Frontal cortex (tissue), 3 donors: ENCODE measurements at regions not wholly inside any gene's neighbourhood (a gene's known extent, or its start where the extent isn't known, plus 50 kb on each side); places are given as distances from the start of the nearest gene placed in this dataset.

Experiments
- DNase-seq, 2 donors: peaks; one replicate each; pipeline ENCODE4 v3.0.0; 2012; ENCODE audit warnings: low spot score in 2 of 2
- FAIRE-seq: peaks from 2 replicates; lab custom pipeline; 2012; peaks lifted over from hg19 to GRCh38; lab: Jason Lieb, UNC
- donor health status: control.
- donor health status: control.
- donor health status: control.

- FAIRE-seq (no peak), DNase-seq (no peak)
Measured at GRCh38 chr4:123848606-123849005, 452.0 kb downstream of the SPRY1 start.

GRCh38 chr4:123849495-123849894 is 452.9 kb downstream of the SPRY1 start:
- DNase-seq (no peak), FAIRE-seq (no peak)

GRCh38 chr4:123851521-123851920 is 454.9 kb downstream of the SPRY1 start:
- DNase-seq (no peak), FAIRE-seq (no peak)

- FAIRE-seq: no peak
Measured at GRCh38 chr4:123853651-123854050, 457.1 kb downstream of the SPRY1 start.

GRCh38 chr4:123856689-123857545 is 460.3 kb downstream of the SPRY1 start:
- FAIRE-seq (no peak), DNase-seq (no peak)

More at GRCh38 chr4:123853651-123854050, 457.1 kb downstream of the SPRY1 start:
- DNase-seq: no peak

GRCh38 chr4:123858465-123858864 is 461.9 kb downstream of the SPRY1 start:
- DNase-seq (no peak), FAIRE-seq (no peak)

- DNase-seq (no peak), FAIRE-seq (no peak)
Measured at GRCh38 chr4:123862812-123863211, 466.2 kb downstream of the SPRY1 start.

- FAIRE-seq (no peak), DNase-seq (no peak)
Measured at GRCh38 chr4:123866796-123867195, 470.2 kb downstream of the SPRY1 start.

GRCh38 chr4:123867910-123868587 is 471.5 kb downstream of the SPRY1 start:
- FAIRE-seq (no peak), DNase-seq (no peak)

- FAIRE-seq: no peak
Measured at GRCh38 chr4:123869286-123870215, 473.0 kb downstream of the SPRY1 start.

GRCh38 chr4:123870216-123870876 is 473.8 kb downstream of the SPRY1 start:
- no peak for FAIRE-seq
- DNase-seq: no peak

More at GRCh38 chr4:123869286-123870215, 473.0 kb downstream of the SPRY1 start:
- no peak for DNase-seq

- DNase-seq: no peak
- FAIRE-seq: no peak
Measured at GRCh38 chr4:123871341-123871740, 474.7 kb downstream of the SPRY1 start.

- no peak for DNase-seq
- FAIRE-seq: no peak
Measured at GRCh38 chr4:123874063-123874462, 477.5 kb downstream of the SPRY1 start.

GRCh38 chr4:123876143-123876542 is 479.5 kb downstream of the SPRY1 start:
- FAIRE-seq (no peak), DNase-seq (no peak)

- DNase-seq (no peak), FAIRE-seq (no peak)
Measured at GRCh38 chr4:123876671-123877101, 480.1 kb downstream of the SPRY1 start.

- FAIRE-seq: no peak
- DNase-seq: no peak
Measured at GRCh38 chr4:123877551-123877950, 481.0 kb downstream of the SPRY1 start.

- DNase-seq (no peak), FAIRE-seq (no peak)
Measured at GRCh38 chr4:123878976-123879375, 482.4 kb downstream of the SPRY1 start.

GRCh38 chr4:123880631-123881030 is 484.0 kb downstream of the SPRY1 start:
- DNase-seq (no peak), FAIRE-seq (no peak)

GRCh38 chr4:123884922-123885321 is 488.3 kb downstream of the SPRY1 start:
- FAIRE-seq (no peak), DNase-seq (no peak)

- no peak for DNase-seq
- no peak for FAIRE-seq
Measured at GRCh38 chr4:123889507-123889906, 492.9 kb downstream of the SPRY1 start.
